ENCODE measurements at regions not wholly inside any gene's neighbourhood (a gene's known extent, or its start where the extent isn't known, plus 50 kb on each side); places are given as distances from the start of the nearest gene placed in this dataset.

- no peaks in the 10 kb centered on the region for H3K4me1 ChIP-seq (ENCODE audit: control insufficient read depth in 5 of 5, insufficient read depth in 5 of 5, low read length in 5 of 5)
- no peaks in the 10 kb centered on the region for H3K36me3 ChIP-seq (ENCODE audit: control insufficient read depth in 5 of 5, insufficient read depth in 5 of 5, low read length in 5 of 5)
- H3K27ac ChIP-seq (ENCODE audit: low read depth, low read length): no peak overlapping the region
- no peak overlapping the region for H3K4me3 ChIP-seq (ENCODE audit: low read depth in 1 of 5, low read length in 5 of 5)
- H3K9ac ChIP-seq (ENCODE audit: low read length in 5 of 5): no peak overlapping the region
- H3K9me3 ChIP-seq (ENCODE audit: control insufficient read depth in 5 of 5, low read length in 5 of 5): peaks cover 0 to 4% (median 2%) of the 10 kb centered on the region in 5 donors
- H3K27me3 ChIP-seq (ENCODE audit: control insufficient read depth in 5 of 5, insufficient read depth in 4 of 5, low read length in 5 of 5): no peaks in the 10 kb centered on the region
Measured at GRCh38 chr5:63820577-63820976, 141.7 kb downstream of the HTR1A start.

- H3K27me3 ChIP-seq (ENCODE audit: control insufficient read depth in 5 of 5, insufficient read depth in 4 of 5, low read length in 5 of 5): no peaks in the 10 kb centered on the region
- H3K4me3 ChIP-seq (ENCODE audit: low read depth in 1 of 5, low read length in 5 of 5): no peak overlapping the region
- H3K27ac ChIP-seq (ENCODE audit: low read depth, low read length): no peak overlapping the region
- H3K4me1 ChIP-seq (ENCODE audit: control insufficient read depth in 5 of 5, insufficient read depth in 5 of 5, low read length in 5 of 5): no peaks in the 10 kb centered on the region
- H3K9ac ChIP-seq (ENCODE audit: low read length in 5 of 5): no peak overlapping the region
- H3K36me3 ChIP-seq (ENCODE audit: control insufficient read depth in 5 of 5, insufficient read depth in 5 of 5, low read length in 5 of 5): no peaks in the 10 kb centered on the region
- H3K9me3 ChIP-seq (ENCODE audit: control insufficient read depth in 5 of 5, low read length in 5 of 5): peaks cover 4 to 18% (median 14%) of the 10 kb centered on the region in 5 donors
Measured at GRCh38 chr5:63812693-63813092, 149.6 kb downstream of the HTR1A start.

GRCh38 chr5:63811961-63812360 is 150.3 kb downstream of the HTR1A start:
- Histone ChIP-seq H3K9me3 (ENCODE audit: control insufficient read depth in 5 of 5, low read length in 5 of 5) (peaks cover 4 to 18% (median 14%) of the 10 kb centered on the region in 5 donors), H3K9ac (ENCODE audit: low read length in 5 of 5) (no peak overlapping the region), H3K27me3 (ENCODE audit: control insufficient read depth in 5 of 5, insufficient read depth in 4 of 5, low read length in 5 of 5) (no peaks in the 10 kb centered on the region), H3K4me3 (ENCODE audit: low read depth in 1 of 5, low read length in 5 of 5) (no peak overlapping the region), H3K36me3 (ENCODE audit: control insufficient read depth in 5 of 5, insufficient read depth in 5 of 5, low read length in 5 of 5) (no peaks in the 10 kb centered on the region), H3K4me1 (ENCODE audit: control insufficient read depth in 5 of 5, insufficient read depth in 5 of 5, low read length in 5 of 5) (no peaks in the 10 kb centered on the region), H3K27ac (ENCODE audit: low read depth, low read length) (no peak overlapping the region)

GRCh38 chr5:63811286-63811685 is 151.0 kb downstream of the HTR1A start:
- H3K27me3 ChIP-seq (ENCODE audit: control insufficient read depth in 5 of 5, insufficient read depth in 4 of 5, low read length in 5 of 5): no peaks in the 10 kb centered on the region
- peaks cover 4 to 18% (median 14%) of the 10 kb centered on the region in 5 donors for H3K9me3 ChIP-seq (ENCODE audit: control insufficient read depth in 5 of 5, low read length in 5 of 5)
- H3K36me3 ChIP-seq (ENCODE audit: control insufficient read depth in 5 of 5, insufficient read depth in 5 of 5, low read length in 5 of 5): no peaks in the 10 kb centered on the region
- no peak overlapping the region for H3K27ac ChIP-seq (ENCODE audit: low read depth, low read length)
- H3K4me3 ChIP-seq (ENCODE audit: low read depth in 1 of 5, low read length in 5 of 5): no peak overlapping the region
- no peaks in the 10 kb centered on the region for H3K4me1 ChIP-seq (ENCODE audit: control insufficient read depth in 5 of 5, insufficient read depth in 5 of 5, low read length in 5 of 5)
- H3K9ac ChIP-seq (ENCODE audit: low read length in 5 of 5): no peak overlapping the region

GRCh38 chr5:63805151-63805550 is 157.1 kb downstream of the HTR1A start:
- Histone ChIP-seq H3K4me1 (ENCODE audit: control insufficient read depth in 5 of 5, insufficient read depth in 5 of 5, low read length in 5 of 5) (no peaks in the 10 kb centered on the region), H3K27ac (ENCODE audit: low read depth, low read length) (no peak overlapping the region), H3K4me3 (ENCODE audit: low read depth in 1 of 5, low read length in 5 of 5) (no peak overlapping the region), H3K9me3 (ENCODE audit: control insufficient read depth in 5 of 5, low read length in 5 of 5) (peaks cover 0 to under 1% (median 0%) of the 10 kb centered on the region in 5 donors), H3K27me3 (ENCODE audit: control insufficient read depth in 5 of 5, insufficient read depth in 4 of 5, low read length in 5 of 5) (no peaks in the 10 kb centered on the region), H3K36me3 (ENCODE audit: control insufficient read depth in 5 of 5, insufficient read depth in 5 of 5, low read length in 5 of 5) (no peaks in the 10 kb centered on the region), H3K9ac (ENCODE audit: low read length in 5 of 5) (no peak overlapping the region)

- no peaks in the 10 kb centered on the region for H3K36me3 ChIP-seq (ENCODE audit: control insufficient read depth in 5 of 5, insufficient read depth in 5 of 5, low read length in 5 of 5)
- no peak overlapping the region for H3K9ac ChIP-seq (ENCODE audit: low read length in 5 of 5)
- H3K27me3 ChIP-seq (ENCODE audit: control insufficient read depth in 5 of 5, insufficient read depth in 4 of 5, low read length in 5 of 5): no peaks in the 10 kb centered on the region
- H3K4me3 ChIP-seq (ENCODE audit: low read depth in 1 of 5, low read length in 5 of 5): no peak overlapping the region
- H3K27ac ChIP-seq (ENCODE audit: low read depth, low read length): no peak overlapping the region
- peaks cover 0 to 5% (median 0%) of the 10 kb centered on the region in 5 donors for H3K9me3 ChIP-seq (ENCODE audit: control insufficient read depth in 5 of 5, low read length in 5 of 5)
- H3K4me1 ChIP-seq (ENCODE audit: control insufficient read depth in 5 of 5, insufficient read depth in 5 of 5, low read length in 5 of 5): no peaks in the 10 kb centered on the region
Measured at GRCh38 chr5:63803165-63803564, 159.1 kb downstream of the HTR1A start.

GRCh38 chr5:63794979-63795378 is 167.3 kb downstream of the HTR1A start:
- no peak overlapping the region for H3K9ac ChIP-seq (ENCODE audit: low read length in 5 of 5)
- H3K27me3 ChIP-seq (ENCODE audit: control insufficient read depth in 5 of 5, insufficient read depth in 4 of 5, low read length in 5 of 5): no peaks in the 10 kb centered on the region
- H3K9me3 ChIP-seq (ENCODE audit: control insufficient read depth in 5 of 5, low read length in 5 of 5): peaks cover 0 to 2% (median 0%) of the 10 kb centered on the region in 5 donors
- no peaks in the 10 kb centered on the region for H3K36me3 ChIP-seq (ENCODE audit: control insufficient read depth in 5 of 5, insufficient read depth in 5 of 5, low read length in 5 of 5)
- H3K27ac ChIP-seq (ENCODE audit: low read depth, low read length): no peak overlapping the region
- no peaks in the 10 kb centered on the region for H3K4me1 ChIP-seq (ENCODE audit: control insufficient read depth in 5 of 5, insufficient read depth in 5 of 5, low read length in 5 of 5)
- H3K4me3 ChIP-seq (ENCODE audit: low read depth in 1 of 5, low read length in 5 of 5): peak overlapping the region in 1 of 5 donors; percentile 9

GRCh38 chr5:63794296-63794695 is 167.9 kb downstream of the HTR1A start:
- Histone ChIP-seq H3K27me3 (ENCODE audit: control insufficient read depth in 5 of 5, insufficient read depth in 4 of 5, low read length in 5 of 5) (no peaks in the 10 kb centered on the region), H3K4me1 (ENCODE audit: control insufficient read depth in 5 of 5, insufficient read depth in 5 of 5, low read length in 5 of 5) (no peaks in the 10 kb centered on the region), H3K36me3 (ENCODE audit: control insufficient read depth in 5 of 5, insufficient read depth in 5 of 5, low read length in 5 of 5) (no peaks in the 10 kb centered on the region), H3K9ac (ENCODE audit: low read length in 5 of 5) (no peak overlapping the region), H3K4me3 (ENCODE audit: low read depth in 1 of 5, low read length in 5 of 5) (no peak overlapping the region), H3K9me3 (ENCODE audit: control insufficient read depth in 5 of 5, low read length in 5 of 5) (peaks cover 0 to 2% (median 0%) of the 10 kb centered on the region in 5 donors), H3K27ac (ENCODE audit: low read depth, low read length) (no peak overlapping the region)

- no peak overlapping the region for H3K27ac ChIP-seq (ENCODE audit: low read depth, low read length)
- no peak overlapping the region for H3K9ac ChIP-seq (ENCODE audit: low read length in 5 of 5)
- H3K4me1 ChIP-seq (ENCODE audit: control insufficient read depth in 5 of 5, insufficient read depth in 5 of 5, low read length in 5 of 5): no peaks in the 10 kb centered on the region
- no peaks in the 10 kb centered on the region for H3K36me3 ChIP-seq (ENCODE audit: control insufficient read depth in 5 of 5, insufficient read depth in 5 of 5, low read length in 5 of 5)
- H3K9me3 ChIP-seq (ENCODE audit: control insufficient read depth in 5 of 5, low read length in 5 of 5): peaks cover 0 to 2% (median 0%) of the 10 kb centered on the region in 5 donors
- no peak overlapping the region for H3K4me3 ChIP-seq (ENCODE audit: low read depth in 1 of 5, low read length in 5 of 5)
- H3K27me3 ChIP-seq (ENCODE audit: control insufficient read depth in 5 of 5, insufficient read depth in 4 of 5, low read length in 5 of 5): no peaks in the 10 kb centered on the region
Measured at GRCh38 chr5:63774939-63775338, 187.3 kb downstream of the HTR1A start.

GRCh38 chr5:63768221-63768620 is 194.0 kb downstream of the HTR1A start:
- no peaks in the 10 kb centered on the region for H3K4me1 ChIP-seq (ENCODE audit: control insufficient read depth in 5 of 5, insufficient read depth in 5 of 5, low read length in 5 of 5)
- H3K27me3 ChIP-seq (ENCODE audit: control insufficient read depth in 5 of 5, insufficient read depth in 4 of 5, low read length in 5 of 5): no peaks in the 10 kb centered on the region
- no peak overlapping the region for H3K9ac ChIP-seq (ENCODE audit: low read length in 5 of 5)
- no peaks in the 10 kb centered on the region for H3K36me3 ChIP-seq (ENCODE audit: control insufficient read depth in 5 of 5, insufficient read depth in 5 of 5, low read length in 5 of 5)
- no peak overlapping the region for H3K27ac ChIP-seq (ENCODE audit: low read depth, low read length)
- no peaks in the 10 kb centered on the region for H3K9me3 ChIP-seq (ENCODE audit: control insufficient read depth in 5 of 5, low read length in 5 of 5)
- H3K4me3 ChIP-seq (ENCODE audit: low read depth in 1 of 5, low read length in 5 of 5): no peak overlapping the region

GRCh38 chr5:63760965-63761364 is 201.3 kb downstream of the HTR1A start:
- H3K9me3 ChIP-seq (ENCODE audit: control insufficient read depth in 5 of 5, low read length in 5 of 5): no peaks in the 10 kb centered on the region

More at GRCh38 chr5:63760965-63761364, 201.3 kb downstream of the HTR1A start:
- H3K36me3 ChIP-seq (ENCODE audit: control insufficient read depth in 5 of 5, insufficient read depth in 5 of 5, low read length in 5 of 5): no peaks in the 10 kb centered on the region
- H3K27ac ChIP-seq (ENCODE audit: low read depth, low read length): no peak overlapping the region
- H3K27me3 ChIP-seq (ENCODE audit: control insufficient read depth in 5 of 5, insufficient read depth in 4 of 5, low read length in 5 of 5): no peaks in the 10 kb centered on the region
- H3K4me1 ChIP-seq (ENCODE audit: control insufficient read depth in 5 of 5, insufficient read depth in 5 of 5, low read length in 5 of 5): no peaks in the 10 kb centered on the region
- H3K9ac ChIP-seq (ENCODE audit: low read length in 5 of 5): no peak overlapping the region
- H3K4me3 ChIP-seq (ENCODE audit: low read depth in 1 of 5, low read length in 5 of 5): no peak overlapping the region
